Urinary bladder (tissue), 3 donors: ENCODE measurements at regions not wholly inside any gene's neighbourhood (a gene's known extent, or its start where the extent isn't known, plus 50 kb on each side); places are given as distances from the start of the nearest gene placed in this dataset.

Experiments used
- DNase-seq: peaks from one replicate; pipeline ENCODE4 v3.0.0-alpha.2; 2015; ENCODE audit errors: extremely low spot score
- H3K27ac ChIP-seq: one replicate; pipeline ENCODE4 v1.5.1; 2013; ENCODE audit warnings: low read depth, mild to moderate bottlenecking, moderate library complexity
- H3K36me3 ChIP-seq: one replicate; pipeline ENCODE4 v1.6.1; 2013; ENCODE audit warnings: mild to moderate bottlenecking, moderate library complexity; ENCODE audit not compliant: insufficient read depth
- H3K4me1 ChIP-seq: one replicate; pipeline ENCODE4 v1.6.1; 2013; ENCODE audit warnings: mild to moderate bottlenecking, moderate library complexity; ENCODE audit not compliant: insufficient read depth
- H3K4me3 ChIP-seq: one replicate; pipeline ENCODE4 v1.5.1; 2013; ENCODE audit warnings: low read depth, low read length
- WGBS: extraction: QIAGEN DNeasy Blood & Tissue Kit; methylation state at CpG from one replicate; pipeline ENCODE4 v1.1.7; 2013; 5-methylcytosine and 5-hydroxymethylcytosine counted together
- donor health status: healthy with polysubstance abuse.
- donor health status: healthy.

DNA sequence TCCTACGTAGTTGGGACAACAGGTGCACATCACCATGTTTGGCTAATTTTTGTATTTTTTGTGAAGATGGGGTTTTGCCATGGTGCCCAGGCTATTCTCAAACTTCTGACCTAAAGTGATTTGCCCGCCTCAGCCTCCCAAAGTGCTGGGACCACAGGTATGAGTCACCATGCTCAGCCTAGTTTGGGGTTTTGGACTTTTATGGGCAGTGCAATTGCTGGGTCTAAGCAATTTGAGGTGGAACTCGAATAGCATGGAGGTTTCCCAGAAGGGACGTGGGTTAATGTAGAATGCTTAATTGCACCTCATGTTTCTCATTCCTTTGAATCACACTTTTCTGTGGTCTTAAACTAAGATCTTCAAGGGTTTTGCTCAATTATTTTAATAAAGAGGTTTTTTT, 102.3 kb upstream of the EPHA4 start:
- Histone ChIP-seq H3K4me3 (no peak overlapping the region), H3K4me1 (no peaks in the 10 kb centered on the region), H3K36me3 (no peaks in the 10 kb centered on the region), H3K27ac (no peak overlapping the region)
- 88% methylated on average over 4 of the region's 4 CpGs for WGBS
- DNase-seq: no peak

DNA sequence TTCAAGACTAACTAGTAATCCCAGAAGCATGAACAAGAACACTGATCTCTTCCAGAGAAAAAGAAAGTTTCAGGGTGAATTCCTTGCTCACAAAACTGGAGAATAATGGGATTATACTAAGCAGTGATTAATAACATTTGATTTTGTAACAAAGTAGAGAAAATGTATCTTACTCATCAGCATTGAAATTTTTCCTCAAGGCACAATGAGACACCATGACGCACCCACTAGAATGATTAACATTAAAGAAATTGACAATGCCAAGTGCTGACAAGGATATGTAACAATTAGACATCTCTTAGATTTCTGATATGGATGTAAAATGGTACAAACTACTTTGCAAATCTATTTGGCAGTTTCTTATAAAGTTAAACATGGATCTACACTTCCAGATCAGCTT, 101.1 kb upstream of the EPHA4 start:
- Histone ChIP-seq H3K36me3 (no peaks in the 10 kb centered on the region), H3K4me3 (no peak overlapping the region), H3K4me1 (no peaks in the 10 kb centered on the region), H3K27ac (no peak overlapping the region)
- DNase-seq: no peak
- 93% methylated on average over 1 of the region's 1 CpG for WGBS

DNA sequence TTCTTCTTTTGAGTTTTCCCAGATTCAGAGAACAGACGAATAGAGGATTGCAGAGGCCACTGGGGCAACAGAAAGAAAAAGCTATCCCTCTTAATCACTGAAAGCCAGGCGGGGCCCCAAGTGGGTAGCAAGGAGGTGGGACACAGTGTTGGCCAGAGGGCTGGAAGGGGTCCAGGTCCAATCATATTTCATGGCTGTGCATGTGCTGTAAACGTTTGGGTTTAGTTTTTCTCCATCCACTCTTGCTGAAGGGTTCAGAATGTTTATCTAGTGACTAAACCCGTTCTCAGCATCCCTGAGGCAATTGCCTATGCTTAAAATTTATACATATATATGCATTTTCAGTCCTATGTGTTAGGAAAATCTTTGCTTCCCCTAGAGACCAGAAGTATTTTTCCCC, 99.4 kb upstream of the EPHA4 start:
- no peak for DNase-seq
- no peaks in the 10 kb centered on the region for H3K4me1 ChIP-seq
- H3K4me3 ChIP-seq: no peak overlapping the region
- WGBS: 27% methylated on average over 4 of the region's 4 CpGs
- no peaks in the 10 kb centered on the region for H3K36me3 ChIP-seq
- H3K27ac ChIP-seq: no peak overlapping the region

DNA sequence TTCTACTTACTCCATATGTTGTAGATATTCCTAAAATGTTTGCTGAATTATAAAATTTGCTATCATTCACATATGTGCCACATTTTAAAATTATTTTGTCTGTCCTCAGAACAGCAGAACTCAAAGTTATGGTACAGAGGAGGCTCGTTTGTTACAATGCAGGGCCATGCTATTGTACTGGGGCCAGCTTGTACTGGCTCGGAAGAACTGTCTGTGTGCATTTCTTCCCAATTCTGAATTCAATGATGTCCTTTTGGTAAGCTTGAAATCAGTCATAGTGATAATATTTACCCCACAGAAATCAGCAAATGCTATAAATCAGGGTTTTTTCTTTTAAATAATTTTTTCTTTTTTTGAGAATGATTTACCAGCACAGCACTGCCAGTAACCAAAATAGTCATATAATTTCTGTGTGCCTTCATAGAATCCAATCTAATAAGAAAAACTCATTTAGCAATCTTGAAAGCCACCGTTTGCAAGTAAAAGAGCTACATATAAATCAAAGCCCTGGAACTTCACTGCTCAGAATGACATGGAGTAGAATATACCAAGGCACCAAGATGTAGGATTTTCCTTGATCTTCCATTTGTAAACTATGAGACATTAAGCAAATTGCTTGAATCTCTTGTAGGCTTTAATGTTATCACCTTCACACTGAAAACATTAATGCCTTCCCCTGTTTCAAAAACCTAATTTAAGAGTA, 90.7 kb upstream of the EPHA4 start:
- WGBS: 62% methylated on average over 3 of the region's 3 CpGs
- DNase-seq: no peak
- no peaks in the 10 kb centered on the region for H3K4me1 ChIP-seq
- no peak overlapping the region for H3K4me3 ChIP-seq
- no peaks in the 10 kb centered on the region for H3K36me3 ChIP-seq
- H3K27ac ChIP-seq: no peak overlapping the region

DNA sequence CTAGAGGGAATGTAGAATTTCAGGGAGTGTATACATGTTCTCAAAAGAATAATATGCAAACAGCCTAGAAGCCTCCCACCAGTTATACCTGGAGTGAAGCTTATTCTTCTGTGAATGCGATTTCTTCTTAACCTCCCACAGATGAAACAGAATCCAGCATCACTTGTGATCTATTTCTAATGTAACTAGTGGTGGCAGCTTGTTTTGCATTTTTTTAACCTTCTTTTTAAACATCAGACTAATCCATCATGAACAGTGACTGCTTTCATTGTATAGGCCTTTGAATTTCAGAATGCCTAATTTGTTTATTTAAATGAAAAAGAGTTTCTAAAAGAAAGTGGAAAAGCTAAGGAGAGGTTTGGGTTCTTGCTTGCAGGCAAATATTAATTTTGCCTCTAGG, 85.7 kb upstream of the EPHA4 start:
- Histone ChIP-seq H3K4me1 (no peaks in the 10 kb centered on the region), H3K4me3 (no peak overlapping the region), H3K27ac (no peak overlapping the region), H3K36me3 (no peaks in the 10 kb centered on the region)
- WGBS: 83% methylated on average over 1 of the region's 1 CpG
- DNase-seq: no peak

DNA sequence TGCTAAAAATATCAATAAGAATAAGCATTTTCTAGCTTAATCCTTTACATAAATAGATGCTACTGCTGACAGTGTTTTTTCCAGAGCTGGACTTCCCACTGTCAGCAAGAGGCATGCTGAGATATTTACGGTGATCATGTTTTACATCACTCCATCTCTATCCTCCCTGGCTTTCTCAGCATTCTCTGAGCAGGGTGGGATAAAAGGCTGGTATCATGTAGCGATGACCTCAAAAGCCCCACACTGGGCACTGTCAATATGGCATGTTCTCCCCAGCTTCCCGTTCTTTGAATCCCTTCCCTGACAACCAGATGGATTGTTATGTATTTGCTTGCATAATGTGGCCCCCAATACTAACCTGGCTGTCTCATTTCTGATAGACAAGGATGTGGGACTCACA, 83.2 kb upstream of the EPHA4 start:
- DNase-seq: no peak
- Histone ChIP-seq H3K36me3 (no peaks in the 10 kb centered on the region), H3K27ac (no peak overlapping the region), H3K4me3 (no peak overlapping the region), H3K4me1 (no peaks in the 10 kb centered on the region)
- 71% methylated on average over 3 of the region's 3 CpGs for WGBS

DNA sequence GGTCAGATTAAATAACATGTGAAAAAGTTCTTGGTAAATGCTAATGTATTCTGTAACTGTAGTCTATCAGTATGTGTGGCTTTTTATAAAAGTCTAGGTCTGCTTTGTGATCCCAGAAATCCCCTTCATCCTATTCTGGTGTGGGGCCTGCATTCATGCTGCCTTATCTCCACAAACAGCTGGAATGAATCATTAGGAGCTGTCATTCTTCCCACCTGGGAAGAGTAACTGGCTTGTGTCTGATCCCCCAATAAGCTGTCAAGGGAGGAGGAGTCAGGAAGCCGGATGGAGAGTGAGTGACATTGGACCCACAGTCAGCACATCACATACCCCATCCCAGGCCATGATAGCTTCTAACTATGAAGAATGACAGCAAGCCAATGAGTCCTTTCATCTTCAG, 81.1 kb upstream of the EPHA4 start:
- H3K27ac ChIP-seq: no peak overlapping the region
- H3K4me1 ChIP-seq: no peaks in the 10 kb centered on the region
- 39% methylated on average over 1 of the region's 1 CpG for WGBS
- DNase-seq: no peak
- no peaks in the 10 kb centered on the region for H3K36me3 ChIP-seq
- no peak overlapping the region for H3K4me3 ChIP-seq

DNA sequence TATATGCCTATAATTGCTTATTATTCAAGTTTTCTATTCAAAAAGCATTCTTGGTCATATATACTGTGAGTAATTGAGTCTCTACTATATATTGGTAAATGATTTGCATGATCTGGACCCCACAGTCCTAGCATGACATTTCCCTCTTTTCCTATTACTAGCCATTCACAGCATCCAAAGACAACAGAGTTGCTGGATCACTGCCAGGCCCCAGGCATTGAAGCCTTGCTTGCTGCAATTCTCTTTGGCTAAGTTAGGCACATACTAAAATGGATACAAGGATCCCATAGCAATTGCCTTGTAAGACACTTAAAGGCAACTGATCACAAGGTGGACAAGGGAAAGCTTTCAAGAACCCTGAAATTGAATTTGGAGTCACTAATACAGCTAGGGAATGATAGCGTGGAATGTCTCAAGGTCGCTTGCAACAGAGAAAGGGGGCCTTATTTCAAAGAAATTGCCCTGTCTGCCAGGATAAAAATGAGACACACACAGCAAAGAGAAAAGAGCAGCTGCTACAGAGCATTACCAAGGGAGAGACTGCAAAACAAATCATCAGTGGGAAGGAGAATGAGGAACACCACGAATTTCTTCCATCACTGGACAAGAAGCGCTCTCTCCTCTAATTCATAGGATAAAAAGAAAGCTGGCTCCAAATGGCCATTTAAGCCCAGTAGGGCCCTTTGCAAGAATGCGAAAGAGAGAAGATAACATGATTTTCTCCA, 77.1 kb upstream of the EPHA4 start:
- H3K4me1 ChIP-seq: no peaks in the 10 kb centered on the region
- H3K36me3 ChIP-seq: no peaks in the 10 kb centered on the region
- WGBS: 85% methylated on average over 5 of the region's 5 CpGs
- H3K4me3 ChIP-seq: no peak overlapping the region
- peak; percentile 11 for DNase-seq
- no peak overlapping the region for H3K27ac ChIP-seq

DNA sequence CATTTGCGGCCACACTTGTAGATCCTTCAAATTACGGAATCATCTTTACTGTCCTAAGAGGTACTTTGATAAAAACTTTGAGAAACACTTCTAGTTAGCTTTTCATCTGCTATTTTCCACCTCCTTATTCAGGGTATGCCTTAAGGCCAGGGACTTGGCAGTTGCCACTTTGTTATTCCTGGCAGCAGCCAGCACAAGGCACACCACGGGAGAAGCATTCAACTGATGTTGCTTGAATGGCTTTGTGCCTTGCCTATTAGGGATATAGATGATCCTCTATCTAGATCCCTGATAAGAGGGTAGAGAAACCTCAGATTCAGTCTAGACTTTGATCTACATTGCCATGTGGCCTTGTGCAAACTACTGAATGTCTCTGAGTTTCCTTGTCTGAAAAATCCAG, 70.3 kb upstream of the EPHA4 start:
- no peak for DNase-seq
- Histone ChIP-seq H3K27ac (no peak overlapping the region), H3K4me1 (no peaks in the 10 kb centered on the region), H3K4me3 (no peak overlapping the region), H3K36me3 (no peaks in the 10 kb centered on the region)
- 88% methylated on average over 3 of the region's 3 CpGs for WGBS

DNA sequence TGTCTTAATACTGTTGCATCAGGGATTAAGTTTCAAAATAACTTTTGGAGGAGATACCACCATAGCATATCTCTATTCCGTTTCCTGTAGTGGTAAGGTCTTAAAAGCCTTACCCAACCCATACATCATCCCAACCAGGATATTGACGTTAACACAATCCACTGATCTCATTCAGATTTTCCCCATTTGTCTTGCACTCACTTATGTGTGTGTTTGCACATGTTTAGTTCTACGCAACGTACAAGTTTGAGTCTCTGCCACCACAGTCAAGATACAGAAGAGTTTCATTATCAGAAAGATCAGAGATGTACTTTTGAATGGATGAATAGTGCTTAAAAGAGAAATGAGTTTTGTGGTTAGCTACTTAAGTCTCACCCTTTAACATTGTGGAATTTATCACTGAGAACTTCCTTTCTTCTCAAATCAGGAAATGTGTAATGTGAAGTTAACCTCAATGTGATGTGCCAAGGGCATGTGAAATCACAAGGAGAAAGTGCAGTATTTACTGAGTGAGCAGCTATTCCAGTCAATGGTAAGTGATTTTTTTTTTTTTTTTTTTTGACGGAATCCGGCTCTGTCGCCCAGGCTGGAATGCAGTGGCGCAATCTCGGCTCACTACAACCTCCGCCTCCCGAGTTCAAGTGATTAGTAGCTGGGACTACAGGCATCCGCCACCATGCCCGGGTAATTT, 69.2 kb upstream of the EPHA4 start:
- Histone ChIP-seq H3K4me3 (no peak overlapping the region), H3K27ac (no peak overlapping the region), H3K36me3 (no peaks in the 10 kb centered on the region), H3K4me1 (no peaks in the 10 kb centered on the region)
- DNase-seq: no peak
- WGBS: 89% methylated on average over 13 of the region's 13 CpGs

DNA sequence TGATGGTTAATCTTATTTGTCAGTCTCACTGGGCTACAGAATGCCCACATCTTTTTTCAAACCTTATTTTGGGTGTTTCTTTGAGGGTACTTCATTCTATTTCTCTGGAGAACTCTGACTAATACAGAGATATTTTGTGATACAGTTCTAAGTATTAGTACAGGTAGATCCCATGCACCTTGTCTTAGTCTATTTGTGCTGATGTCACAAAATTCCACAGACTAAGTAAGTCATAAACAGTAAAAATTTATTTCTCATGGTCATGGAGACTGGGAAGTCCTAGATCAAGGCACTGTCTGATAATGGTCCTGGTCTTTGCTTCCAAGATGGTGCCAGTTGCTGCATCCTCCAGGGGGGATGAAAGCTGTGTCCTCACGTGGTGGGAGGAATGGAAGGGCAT, 68.6 kb upstream of the EPHA4 start:
- no peak for DNase-seq
- Histone ChIP-seq H3K36me3 (no peaks in the 10 kb centered on the region), H3K27ac (no peak overlapping the region), H3K4me1 (no peaks in the 10 kb centered on the region), H3K4me3 (no peak overlapping the region)
- 82% methylated on average over 1 of the region's 1 CpG for WGBS

DNA sequence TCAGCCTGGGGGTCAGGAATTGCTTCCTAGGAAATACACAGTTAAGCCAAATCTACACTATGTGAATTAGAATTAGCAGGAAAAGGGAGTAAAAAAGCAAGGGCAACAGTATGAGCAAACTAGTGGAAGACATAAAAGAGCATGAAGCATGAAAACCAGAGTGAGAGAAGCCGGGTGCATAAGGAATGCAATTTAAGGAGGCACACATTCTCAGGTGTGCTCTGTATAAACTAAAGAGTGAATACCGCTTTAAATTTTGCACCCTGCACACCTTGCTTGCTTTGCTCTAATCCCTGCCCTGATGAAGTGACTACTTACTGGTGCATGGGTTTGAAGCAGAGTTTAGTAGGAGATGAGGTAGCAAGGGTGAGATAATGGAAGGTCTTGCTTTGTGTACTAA, 65.7 kb upstream of the EPHA4 start:
- H3K27ac ChIP-seq: no peak overlapping the region
- WGBS: 88% methylated on average over 2 of the region's 2 CpGs

DNA sequence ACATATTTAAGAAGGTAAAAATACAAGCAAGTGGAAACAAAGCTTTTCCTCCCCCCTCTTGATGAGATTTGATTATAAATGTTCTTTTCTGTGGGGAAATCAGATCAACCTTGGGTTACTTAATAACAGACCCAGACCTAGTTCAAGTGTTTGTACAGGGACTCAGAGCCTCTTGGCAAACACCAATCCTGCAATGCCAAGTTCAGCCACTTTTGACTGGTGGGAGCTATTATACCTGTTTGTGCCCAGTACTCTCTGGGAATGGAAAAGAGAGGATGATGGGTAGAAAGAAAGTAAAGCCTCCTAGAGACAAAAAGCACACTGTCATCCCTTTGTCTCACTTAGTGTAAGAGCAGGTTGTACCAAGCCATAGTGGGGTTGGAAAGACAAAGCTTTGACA, 63.8 kb upstream of the EPHA4 start:
- Histone ChIP-seq H3K4me1 (no peaks in the 10 kb centered on the region), H3K4me3 (no peak overlapping the region), H3K36me3 (no peaks in the 10 kb centered on the region), H3K27ac (no peak overlapping the region)
- no peak for DNase-seq

More for the DNA sequence above, 65.7 kb upstream of the EPHA4 start:
- no peak for DNase-seq
- Histone ChIP-seq H3K4me1 (no peaks in the 10 kb centered on the region), H3K36me3 (no peaks in the 10 kb centered on the region), H3K4me3 (no peak overlapping the region)

DNA sequence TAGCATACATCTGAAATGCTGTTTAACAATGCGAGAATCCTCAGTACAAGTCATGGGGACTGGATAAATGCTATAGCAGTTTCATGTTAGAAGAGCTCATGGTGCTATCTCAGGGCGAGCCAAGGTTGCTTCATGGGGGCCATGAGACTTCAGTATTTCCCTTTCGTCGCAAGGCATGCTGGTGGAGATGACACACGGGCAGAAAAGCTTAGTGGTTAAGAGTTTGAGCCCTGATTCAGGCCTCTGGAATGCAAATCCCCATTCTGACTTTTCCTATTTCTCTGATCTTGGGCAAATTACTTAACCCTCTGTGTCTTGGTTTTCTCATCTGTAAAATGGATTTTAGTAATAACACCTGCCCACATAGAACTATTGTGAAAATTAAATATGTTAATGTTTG, 57.4 kb upstream of the EPHA4 start:
- Histone ChIP-seq H3K4me3 (no peak overlapping the region), H3K4me1 (no peaks in the 10 kb centered on the region), H3K36me3 (no peaks in the 10 kb centered on the region), H3K27ac (no peak overlapping the region)
- 67% methylated on average over 5 of the region's 5 CpGs for WGBS
- no peak for DNase-seq
